ENCODE measurements at regions not wholly inside any gene's neighbourhood (a gene's known extent, or its start where the extent isn't known, plus 50 kb on each side); places are given as distances from the start of the nearest gene placed in this dataset.

DNA sequence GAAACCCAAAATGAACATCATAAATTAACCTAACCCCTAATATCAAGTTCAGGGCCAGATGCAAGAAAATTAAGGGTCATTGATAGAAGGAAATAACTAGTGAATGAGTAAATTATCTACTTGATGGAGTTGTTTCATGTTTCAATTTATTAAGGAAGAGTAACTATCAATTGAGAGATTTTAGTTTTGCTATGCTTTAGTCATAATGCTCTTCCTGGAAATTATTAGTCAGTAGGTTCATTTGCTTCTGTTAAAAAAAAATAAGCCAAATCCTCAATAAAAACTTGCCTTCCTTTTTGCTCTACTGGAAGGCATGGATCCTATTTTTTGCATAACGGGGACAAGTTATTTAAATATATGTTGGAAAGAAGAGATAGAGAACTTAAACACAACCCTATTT lies 59.0 kb upstream of the HIF1A start:
- TF ChIP-seq CTCF (conservative IDR thresholded peaks at IDR 0.05; ENCODE audit: low read depth in 2 of 2) (no peak), EZH2 (IDR thresholded peaks at IDR 0.05; ENCODE audit: low read depth, unreplicated experiment) (no peak), CREB1 (CRISPR knock-in tag; IDR thresholded peaks at IDR 0.05; ENCODE audit: low read depth) (no peak), EZH2phosphoT487 (IDR thresholded peaks at IDR 0.05; ENCODE audit: unreplicated experiment) (no peak), POLR2AphosphoS5 (IDR thresholded peaks at IDR 0.05; ENCODE audit: low read depth) (no peak), JUNB (IDR thresholded peaks at IDR 0.05; ENCODE audit: unreplicated experiment) (no peak), ZNF331 (CRISPR knock-in tag; IDR thresholded peaks at IDR 0.05; ENCODE audit: low read depth) (no peak), NANOG (IDR thresholded peaks at IDR 0.05; ENCODE audit: borderline replicate concordance) (no peak), STAT1 (IDR thresholded peaks at IDR 0.05; ENCODE audit: unreplicated experiment) (no peak)
- TF ChIP-seq, protein P1, sequence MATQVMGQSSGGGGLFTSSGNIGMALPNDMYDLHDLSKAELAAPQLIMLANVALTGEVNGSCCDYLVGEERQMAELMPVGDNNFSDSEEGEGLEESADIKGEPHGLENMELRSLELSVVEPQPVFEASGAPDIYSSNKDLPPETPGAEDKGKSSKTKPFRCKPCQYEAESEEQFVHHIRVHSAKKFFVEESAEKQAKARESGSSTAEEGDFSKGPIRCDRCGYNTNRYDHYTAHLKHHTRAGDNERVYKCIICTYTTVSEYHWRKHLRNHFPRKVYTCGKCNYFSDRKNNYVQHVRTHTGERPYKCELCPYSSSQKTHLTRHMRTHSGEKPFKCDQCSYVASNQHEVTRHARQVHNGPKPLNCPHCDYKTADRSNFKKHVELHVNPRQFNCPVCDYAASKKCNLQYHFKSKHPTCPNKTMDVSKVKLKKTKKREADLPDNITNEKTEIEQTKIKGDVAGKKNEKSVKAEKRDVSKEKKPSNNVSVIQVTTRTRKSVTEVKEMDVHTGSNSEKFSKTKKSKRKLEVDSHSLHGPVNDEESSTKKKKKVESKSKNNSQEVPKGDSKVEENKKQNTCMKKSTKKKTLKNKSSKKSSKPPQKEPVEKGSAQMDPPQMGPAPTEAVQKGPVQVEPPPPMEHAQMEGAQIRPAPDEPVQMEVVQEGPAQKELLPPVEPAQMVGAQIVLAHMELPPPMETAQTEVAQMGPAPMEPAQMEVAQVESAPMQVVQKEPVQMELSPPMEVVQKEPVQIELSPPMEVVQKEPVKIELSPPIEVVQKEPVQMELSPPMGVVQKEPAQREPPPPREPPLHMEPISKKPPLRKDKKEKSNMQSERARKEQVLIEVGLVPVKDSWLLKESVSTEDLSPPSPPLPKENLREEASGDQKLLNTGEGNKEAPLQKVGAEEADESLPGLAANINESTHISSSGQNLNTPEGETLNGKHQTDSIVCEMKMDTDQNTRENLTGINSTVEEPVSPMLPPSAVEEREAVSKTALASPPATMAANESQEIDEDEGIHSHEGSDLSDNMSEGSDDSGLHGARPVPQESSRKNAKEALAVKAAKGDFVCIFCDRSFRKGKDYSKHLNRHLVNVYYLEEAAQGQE (IDR thresholded peaks at IDR 0.05; ENCODE audit: unreplicated experiment): no peak
- TF ChIP-seq, protein P2, sequence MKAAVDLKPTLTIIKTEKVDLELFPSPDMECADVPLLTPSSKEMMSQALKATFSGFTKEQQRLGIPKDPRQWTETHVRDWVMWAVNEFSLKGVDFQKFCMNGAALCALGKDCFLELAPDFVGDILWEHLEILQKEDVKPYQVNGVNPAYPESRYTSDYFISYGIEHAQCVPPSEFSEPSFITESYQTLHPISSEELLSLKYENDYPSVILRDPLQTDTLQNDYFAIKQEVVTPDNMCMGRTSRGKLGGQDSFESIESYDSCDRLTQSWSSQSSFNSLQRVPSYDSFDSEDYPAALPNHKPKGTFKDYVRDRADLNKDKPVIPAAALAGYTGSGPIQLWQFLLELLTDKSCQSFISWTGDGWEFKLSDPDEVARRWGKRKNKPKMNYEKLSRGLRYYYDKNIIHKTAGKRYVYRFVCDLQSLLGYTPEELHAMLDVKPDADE (IDR thresholded peaks at IDR 0.05): no peak
- TF ChIP-seq, protein P3, sequence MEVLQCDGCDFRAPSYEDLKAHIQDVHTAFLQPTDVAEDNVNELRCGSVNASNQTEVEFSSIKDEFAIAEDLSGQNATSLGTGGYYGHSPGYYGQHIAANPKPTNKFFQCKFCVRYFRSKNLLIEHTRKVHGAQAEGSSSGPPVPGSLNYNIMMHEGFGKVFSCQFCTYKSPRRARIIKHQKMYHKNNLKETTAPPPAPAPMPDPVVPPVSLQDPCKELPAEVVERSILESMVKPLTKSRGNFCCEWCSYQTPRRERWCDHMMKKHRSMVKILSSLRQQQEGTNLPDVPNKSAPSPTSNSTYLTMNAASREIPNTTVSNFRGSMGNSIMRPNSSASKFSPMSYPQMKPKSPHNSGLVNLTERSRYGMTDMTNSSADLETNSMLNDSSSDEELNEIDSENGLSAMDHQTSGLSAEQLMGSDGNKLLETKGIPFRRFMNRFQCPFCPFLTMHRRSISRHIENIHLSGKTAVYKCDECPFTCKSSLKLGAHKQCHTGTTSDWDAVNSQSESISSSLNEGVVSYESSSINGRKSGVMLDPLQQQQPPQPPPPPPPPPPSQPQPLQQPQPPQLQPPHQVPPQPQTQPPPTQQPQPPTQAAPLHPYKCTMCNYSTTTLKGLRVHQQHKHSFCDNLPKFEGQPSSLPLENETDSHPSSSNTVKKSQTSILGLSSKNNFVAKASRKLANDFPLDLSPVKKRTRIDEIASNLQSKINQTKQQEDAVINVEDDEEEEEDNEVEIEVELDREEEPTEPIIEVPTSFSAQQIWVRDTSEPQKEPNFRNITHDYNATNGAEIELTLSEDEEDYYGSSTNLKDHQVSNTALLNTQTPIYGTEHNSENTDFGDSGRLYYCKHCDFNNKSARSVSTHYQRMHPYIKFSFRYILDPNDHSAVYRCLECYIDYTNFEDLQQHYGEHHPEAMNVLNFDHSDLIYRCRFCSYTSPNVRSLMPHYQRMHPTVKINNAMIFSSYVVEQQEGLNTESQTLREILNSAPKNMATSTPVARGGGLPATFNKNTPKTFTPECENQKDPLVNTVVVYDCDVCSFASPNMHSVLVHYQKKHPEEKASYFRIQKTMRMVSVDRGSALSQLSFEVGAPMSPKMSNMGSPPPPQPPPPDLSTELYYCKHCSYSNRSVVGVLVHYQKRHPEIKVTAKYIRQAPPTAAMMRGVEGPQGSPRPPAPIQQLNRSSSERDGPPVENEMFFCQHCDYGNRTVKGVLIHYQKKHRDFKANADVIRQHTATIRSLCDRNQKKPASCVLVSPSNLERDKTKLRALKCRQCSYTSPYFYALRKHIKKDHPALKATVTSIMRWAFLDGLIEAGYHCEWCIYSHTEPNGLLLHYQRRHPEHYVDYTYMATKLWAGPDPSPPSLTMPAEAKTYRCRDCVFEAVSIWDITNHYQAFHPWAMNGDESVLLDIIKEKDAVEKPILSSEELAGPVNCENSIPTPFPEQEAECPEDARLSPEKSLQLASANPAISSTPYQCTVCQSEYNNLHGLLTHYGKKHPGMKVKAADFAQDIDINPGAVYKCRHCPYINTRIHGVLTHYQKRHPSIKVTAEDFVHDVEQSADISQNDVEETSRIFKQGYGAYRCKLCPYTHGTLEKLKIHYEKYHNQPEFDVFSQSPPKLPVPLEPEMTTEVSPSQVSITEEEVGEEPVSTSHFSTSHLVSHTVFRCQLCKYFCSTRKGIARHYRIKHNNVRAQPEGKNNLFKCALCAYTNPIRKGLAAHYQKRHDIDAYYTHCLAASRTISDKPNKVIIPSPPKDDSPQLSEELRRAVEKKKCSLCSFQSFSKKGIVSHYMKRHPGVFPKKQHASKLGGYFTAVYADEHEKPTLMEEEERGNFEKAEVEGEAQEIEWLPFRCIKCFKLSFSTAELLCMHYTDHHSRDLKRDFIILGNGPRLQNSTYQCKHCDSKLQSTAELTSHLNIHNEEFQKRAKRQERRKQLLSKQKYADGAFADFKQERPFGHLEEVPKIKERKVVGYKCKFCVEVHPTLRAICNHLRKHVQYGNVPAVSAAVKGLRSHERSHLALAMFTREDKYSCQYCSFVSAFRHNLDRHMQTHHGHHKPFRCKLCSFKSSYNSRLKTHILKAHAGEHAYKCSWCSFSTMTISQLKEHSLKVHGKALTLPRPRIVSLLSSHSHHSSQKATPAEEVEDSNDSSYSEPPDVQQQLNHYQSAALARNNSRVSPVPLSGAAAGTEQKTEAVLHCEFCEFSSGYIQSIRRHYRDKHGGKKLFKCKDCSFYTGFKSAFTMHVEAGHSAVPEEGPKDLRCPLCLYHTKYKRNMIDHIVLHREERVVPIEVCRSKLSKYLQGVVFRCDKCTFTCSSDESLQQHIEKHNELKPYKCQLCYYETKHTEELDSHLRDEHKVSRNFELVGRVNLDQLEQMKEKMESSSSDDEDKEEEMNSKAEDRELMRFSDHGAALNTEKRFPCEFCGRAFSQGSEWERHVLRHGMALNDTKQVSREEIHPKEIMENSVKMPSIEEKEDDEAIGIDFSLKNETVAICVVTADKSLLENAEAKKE (CRISPR knock-in tag; IDR thresholded peaks at IDR 0.05): no peak
